IMR-90 (cell line): ENCODE measurements at regions not wholly inside any gene's neighbourhood (a gene's known extent, or its start where the extent isn't known, plus 50 kb on each side); places are given as distances from the start of the nearest gene placed in this dataset.
"Not testable (repeated sequence)": the region's sequence is repeated elsewhere in the genome, so short reads cannot be mapped to it uniquely, and the experiment has no call there.

Source experiments
- ATAC-seq: fragments of 200-7000 bp; cut with Tn5 transposase; 2 replicates; pipeline ENCODE4 v1.9.1; 2020; ENCODE audit warnings: low read depth, mild to moderate bottlenecking, moderate library complexity
- BruUV-seq: library from RNA; stranded (reverse); fragments of 400-500 nt; replicated peaks from 2 replicates; lab custom pipeline; 2021; lab: Mats Ljungman, UMichigan
- CTCF ChIA-PET: fragments of 300-600 bp; formaldehyde crosslinking; extraction: SDS; loops from one replicate; lab custom pipeline; 2021; ENCODE audit warnings: antibody characterized with exemption; lab: Yijun Ruan, JAX
- POLR2A ChIA-PET: fragments of 300-600 bp; sonication (Branson Sonifier 250); formaldehyde crosslinking; loops from one replicate; lab custom pipeline; 2022; ENCODE audit warnings: antibody characterized with exemption; ENCODE audit not compliant: unreplicated experiment; lab: Charles Lee
- DNase-seq: peaks from one replicate; pipeline ENCODE4 v3.0.0; 2013
- H2AFZ ChIP-seq: replicated peaks from 2 replicates; pipeline ENCODE3; 2013; ENCODE audit warnings: low read length, mild to moderate bottlenecking; ENCODE audit not compliant: poor library complexity
- H2AK5ac ChIP-seq: 2 replicates; pipeline ENCODE4 v1.6.1; 2013; ENCODE audit warnings: low read depth, low read length, inconsistent platforms
- H2AK9ac ChIP-seq: replicated peaks from 2 replicates; pipeline ENCODE3; 2013; ENCODE audit warnings: mild to moderate bottlenecking, low read depth, low read length, moderate library complexity; ENCODE audit not compliant: poor library complexity
- H2BK120ac ChIP-seq: 2 replicates; pipeline ENCODE4 v1.6.1; 2013; ENCODE audit warnings: low read depth, low read length, inconsistent platforms
- H2BK15ac ChIP-seq: 3 replicates; pipeline ENCODE4 v1.6.1; 2013; ENCODE audit warnings: low read depth, low read length, inconsistent platforms
- H2BK20ac ChIP-seq: 2 replicates; pipeline ENCODE4 v1.6.1; 2013; ENCODE audit warnings: low read depth, mild to moderate bottlenecking, inconsistent platforms, low read length, moderate library complexity
- H2BK5ac ChIP-seq: 2 replicates; pipeline ENCODE4 v1.6.1; 2013; ENCODE audit warnings: mild to moderate bottlenecking, low read depth, low read length, inconsistent platforms; ENCODE audit not compliant: poor library complexity, severe bottlenecking
- H3K14ac ChIP-seq: replicated peaks from 2 replicates; pipeline ENCODE4 v1.6.1; 2013; ENCODE audit warnings: low read depth, low read length, inconsistent platforms
- H3K18ac ChIP-seq: 2 replicates; pipeline ENCODE4 v1.6.1; 2013; ENCODE audit warnings: low read depth, low read length, control low read depth
- H3K23ac ChIP-seq: 2 replicates; pipeline ENCODE4 v1.6.1; 2013; ENCODE audit warnings: low read depth, low read length, inconsistent platforms
- H3K27ac ChIP-seq: 2 replicates; pipeline ENCODE4 v1.5.1; 2013; ENCODE audit warnings: mild to moderate bottlenecking, control low read depth, low read length; ENCODE audit not compliant: insufficient read depth
- H3K27me3 ChIP-seq: 2 replicates; pipeline ENCODE4 v1.6.1; 2013; ENCODE audit warnings: low read length; ENCODE audit not compliant: control insufficient read depth, insufficient read depth
- H3K36me3 ChIP-seq: 2 replicates; pipeline ENCODE4 v1.6.1; 2013; ENCODE audit warnings: low read length, mixed read lengths; ENCODE audit not compliant: control insufficient read depth, insufficient read depth
- H3K4ac ChIP-seq: 2 replicates; pipeline ENCODE4 v1.6.1; 2013; ENCODE audit warnings: low read depth, low read length, inconsistent platforms
- H3K4me1 ChIP-seq: 2 replicates; pipeline ENCODE4 v1.6.1; 2013; ENCODE audit warnings: low read length, mixed read lengths; ENCODE audit not compliant: control insufficient read depth, insufficient read depth
- H3K4me2 ChIP-seq: 2 replicates; pipeline ENCODE4 v1.6.1; 2013; ENCODE audit warnings: low read depth, mild to moderate bottlenecking, control low read depth, low read length, moderate library complexity
- H3K4me3 ChIP-seq: 2 replicates; pipeline ENCODE4 v1.5.1; 2013; ENCODE audit warnings: low read depth, mild to moderate bottlenecking, control low read depth, low read length, moderate library complexity; ENCODE audit not compliant: insufficient read depth
- H3K56ac ChIP-seq: 2 replicates; pipeline ENCODE4 v1.6.1; 2013; ENCODE audit warnings: low read length, inconsistent platforms; ENCODE audit not compliant: insufficient read depth; ENCODE audit errors: extremely low read depth
- H3K79me1 ChIP-seq, 2 experiments: 2 replicates each; pipeline ENCODE4 v1.6.1; 2013; ENCODE audit warnings: low read length in 2 of 2, inconsistent platforms in 1 of 2, low read depth in 1 of 2
- H3K9ac ChIP-seq: 2 replicates; pipeline ENCODE4 v1.6.1; 2013; ENCODE audit warnings: low read depth, low read length, control low read depth
- H3K9me1 ChIP-seq: 2 replicates; pipeline ENCODE4 v1.6.1; 2013; ENCODE audit warnings: low read length, inconsistent platforms; ENCODE audit not compliant: insufficient read depth
- H3K9me3 ChIP-seq: 2 replicates; pipeline ENCODE4 v1.6.1; 2013; ENCODE audit warnings: low read length; ENCODE audit not compliant: control insufficient read depth, insufficient read depth
- H4K20me1 ChIP-seq: 2 replicates; pipeline ENCODE4 v1.6.1; 2013; ENCODE audit warnings: low read length, inconsistent platforms; ENCODE audit not compliant: insufficient read depth
- H4K5ac ChIP-seq: 2 replicates; pipeline ENCODE4 v1.6.1; 2013; ENCODE audit warnings: mild to moderate bottlenecking, low read depth, low read length, control low read depth
- H4K8ac ChIP-seq, 2 experiments: 2 replicates each; pipeline ENCODE4 v1.6.1; 2013; ENCODE audit warnings: low read depth in 2 of 2, low read length in 2 of 2, control low read depth in 1 of 2, inconsistent platforms in 1 of 2
- H4K91ac ChIP-seq: 2 replicates; pipeline ENCODE4 v1.6.1; 2013; ENCODE audit warnings: low read depth, low read length, inconsistent platforms; ENCODE audit not compliant: insufficient read depth
- WGBS, 2 experiments: methylation state at CpG; one replicate each; pipeline versions ENCODE4 v1.1.5 to v1.1.7; 2013; ENCODE audit warnings: missing lambda C conversion rate in 2 of 2; ENCODE audit not compliant: insufficient read length in 1 of 2; ENCODE audit errors: extremely low coverage in 2 of 2; 5-methylcytosine and 5-hydroxymethylcytosine counted together
- dilution Hi-C: fragments of 300-500 bp; cut with HindIII; formaldehyde crosslinking; loops from one replicate; pipeline ENCODE4 v1.14.3; 2018; ENCODE audit warnings: low sequenced_read_pairs; ENCODE audit not compliant: unreplicated experiment
- in situ Hi-C: fragments of 300-500 bp; cut with MboI; formaldehyde crosslinking; loops from 3 replicates; pipeline ENCODE4 v1.14.3; 2019; ENCODE audit warnings: low sequenced_read_pairs, inconsistent platforms, mixed read lengths
- intact Hi-C: fragments of 100-400 bp; cut with micrococcal nuclease; formaldehyde crosslinking; loops from 2 replicates; pipeline ENCODE4 v1.10.0; 2022

DNA sequence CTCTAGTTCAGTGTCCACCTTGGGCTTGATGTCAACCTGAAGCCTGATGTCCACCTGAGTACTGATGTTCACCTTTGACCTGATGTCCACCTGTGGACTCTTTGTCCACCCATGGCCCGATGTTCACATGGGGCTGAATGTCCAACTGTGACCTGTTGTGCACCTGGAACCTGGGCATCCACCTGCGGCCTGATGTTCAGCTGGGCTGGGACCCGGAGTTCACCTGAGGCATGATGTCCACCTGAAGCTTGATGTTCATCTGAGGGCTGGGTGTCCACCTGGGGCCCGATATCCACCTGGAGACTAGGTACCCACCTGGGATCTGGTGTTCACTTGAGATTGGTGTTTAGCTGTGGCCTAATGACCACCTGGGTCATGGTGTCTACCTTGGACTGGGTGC, 231.3 kb downstream of the CCDC74A start:
- H2BK15ac ChIP-seq, H4K5ac ChIP-seq, H2BK5ac ChIP-seq, H4K8ac ChIP-seq, H2AK5ac ChIP-seq, H2BK120ac ChIP-seq, H2AK9ac ChIP-seq, ATAC-seq, H3K4me2 ChIP-seq, H3K14ac ChIP-seq, H2BK20ac ChIP-seq, CTCF ChIA-PET, H3K4me3 ChIP-seq, H4K20me1 ChIP-seq, POLR2A ChIA-PET, DNase-seq, H3K27ac ChIP-seq, H3K9ac ChIP-seq, intact Hi-C loops, H3K18ac ChIP-seq, dilution Hi-C loops, H3K56ac ChIP-seq, H3K4ac ChIP-seq, H3K4me1 ChIP-seq, H3K36me3 ChIP-seq, in situ Hi-C loops, H3K27me3 ChIP-seq, H3K9me1 ChIP-seq, H3K23ac ChIP-seq, H3K79me1 ChIP-seq, H2AFZ ChIP-seq, H4K91ac ChIP-seq, H3K9me3 ChIP-seq, BruUV-seq: not testable (repeated sequence)
- WGBS, 2 experiments: 87% methylated on average over 3 of the region's 4 CpGs; no CpG with 5 or more reads in 1 of the 2 experiments

DNA sequence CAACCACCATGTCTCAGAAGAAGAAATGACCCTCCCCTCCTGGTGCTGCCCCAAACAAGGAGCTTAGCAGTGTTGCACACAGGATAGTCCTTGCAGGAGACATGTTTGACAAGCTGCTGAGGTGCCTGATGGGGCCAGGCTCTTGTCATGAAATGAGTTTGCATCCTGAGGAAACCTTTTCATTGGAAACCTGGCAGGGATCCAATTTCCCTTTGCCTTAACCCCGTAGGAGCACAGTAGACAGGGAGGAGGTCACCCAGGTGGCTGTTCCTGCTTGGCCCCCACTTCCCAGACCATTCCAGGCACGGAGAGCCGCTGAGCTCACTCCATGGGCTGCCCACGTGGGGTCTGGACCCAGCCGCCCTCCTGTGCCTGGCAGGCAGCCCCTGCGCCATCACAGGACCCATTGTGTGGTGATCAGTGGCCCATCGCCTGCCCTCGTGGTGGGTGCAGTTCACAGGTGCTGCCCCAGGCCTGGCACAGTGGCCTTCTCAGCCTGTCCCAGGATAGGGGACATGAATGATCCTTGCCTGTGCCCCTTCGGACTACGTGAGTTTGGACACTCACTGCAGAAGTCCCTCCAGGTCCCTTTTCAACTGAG, 247.4 kb downstream of the CCDC74A start:
- ATAC-seq, H2AK9ac ChIP-seq, dilution Hi-C loops: not testable (repeated sequence)

More for the DNA sequence above, 247.4 kb downstream of the CCDC74A start:
- BruUV-seq, H2BK15ac ChIP-seq, DNase-seq, POLR2A ChIA-PET, H3K4me2 ChIP-seq, intact Hi-C loops, H2BK5ac ChIP-seq, H3K9me1 ChIP-seq, H3K27me3 ChIP-seq, H3K14ac ChIP-seq, H3K4me3 ChIP-seq, H2AK5ac ChIP-seq, H3K4ac ChIP-seq, H3K18ac ChIP-seq, H3K27ac ChIP-seq, H2BK20ac ChIP-seq, H3K23ac ChIP-seq, H3K9ac ChIP-seq, H4K5ac ChIP-seq, H2BK120ac ChIP-seq, H3K56ac ChIP-seq, CTCF ChIA-PET, H4K91ac ChIP-seq, H4K20me1 ChIP-seq, H4K8ac ChIP-seq, H3K4me1 ChIP-seq, H3K36me3 ChIP-seq, H3K79me1 ChIP-seq, H2AFZ ChIP-seq, H3K9me3 ChIP-seq: not testable (repeated sequence)
- in situ Hi-C loops: loop anchor here (25.0 kb wide), 1 partner anchor 88 kb away; no protein-coding TSS in a partner anchor
- WGBS, 2 experiments: 63% methylated on average over 6 of the region's 10 CpGs; no CpG with 5 or more reads in 1 of the 2 experiments
